Activated effector memory CD4-positive, alpha-beta T cell treated with anti-CD3 and anti-CD28 coated beads, Interleukin-2, amount 50 U/mL, for 16 hours (primary cell): ENCODE measurements at regions not wholly inside any gene's neighbourhood (a gene's known extent, or its start where the extent isn't known, plus 50 kb on each side); places are given as distances from the start of the nearest gene placed in this dataset.

Experiments used
- DNase-seq: peaks from one replicate; pipeline ENCODE4 v3.0.0-alpha.2; 2020

DNA sequence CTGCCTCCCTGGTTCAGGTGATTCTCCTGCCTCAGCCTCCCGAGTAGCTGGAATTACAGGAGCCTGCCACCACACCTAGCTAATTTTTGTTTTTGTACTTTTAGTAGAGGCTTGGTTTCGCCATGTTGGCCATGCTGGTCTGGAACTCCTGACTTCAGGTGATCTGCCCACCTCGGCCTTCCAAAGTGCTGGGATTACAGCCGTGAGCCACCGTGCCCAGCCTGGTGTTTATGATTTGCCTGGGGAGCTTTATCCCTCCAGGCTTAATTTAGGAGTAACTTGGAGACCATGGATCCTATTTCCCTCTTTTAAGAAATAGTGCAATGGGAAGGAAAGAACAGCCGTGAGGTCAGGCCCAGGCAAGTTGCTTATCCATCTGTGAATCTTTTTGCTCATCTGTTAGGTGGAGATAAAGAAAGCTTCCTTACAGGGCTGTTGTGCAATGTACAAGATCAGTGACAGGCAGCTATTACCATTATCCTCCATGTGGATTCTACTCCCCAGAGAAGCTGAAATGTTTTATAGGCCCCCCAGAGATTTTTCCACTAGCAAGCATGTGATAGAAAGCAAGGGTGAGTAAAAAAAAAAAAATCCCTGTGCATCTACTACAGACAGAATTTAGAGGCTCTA, 104.9 kb upstream of the MGAT5 start:
- no peak for DNase-seq

DNA sequence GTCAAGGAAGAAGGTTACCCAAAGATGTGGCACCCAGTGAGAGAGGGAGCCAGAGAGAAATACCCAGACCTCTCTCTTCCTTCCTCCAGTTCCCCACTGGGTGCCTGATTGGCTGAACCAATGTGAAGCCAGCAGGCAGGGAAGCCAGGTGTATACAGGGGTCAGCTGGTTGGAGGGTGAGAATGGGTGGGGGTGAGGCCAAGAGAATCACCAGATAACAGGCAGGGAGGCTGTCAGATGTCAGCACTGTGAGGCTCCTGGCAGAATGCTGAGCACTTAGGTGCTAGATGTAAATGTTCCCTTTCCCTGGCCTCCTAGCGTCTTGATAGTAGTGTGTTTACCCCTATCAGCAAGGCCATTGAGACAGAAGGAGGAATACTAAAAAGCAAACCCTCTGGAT, 104.0 kb upstream of the MGAT5 start:
- no peak for DNase-seq

DNA sequence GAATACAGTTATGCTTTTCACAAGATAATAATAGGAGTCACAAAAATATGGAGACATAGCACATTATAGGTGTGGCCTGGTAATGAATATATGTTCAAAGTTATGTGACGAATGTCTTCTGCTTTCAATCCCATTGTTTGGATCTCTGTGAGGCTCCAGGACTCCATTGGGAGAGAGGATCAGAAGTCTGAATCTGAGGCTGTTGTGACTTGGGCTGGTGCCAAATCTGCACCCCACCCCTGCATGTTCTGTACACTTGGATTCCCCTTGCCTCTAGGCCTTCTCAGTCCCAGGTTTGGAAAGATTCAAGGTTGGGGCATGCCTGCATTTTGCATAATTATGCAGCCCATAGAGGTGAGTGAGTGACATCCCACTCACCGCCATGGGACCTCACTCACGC, 103.1 kb upstream of the MGAT5 start:
- no peak for DNase-seq

DNA sequence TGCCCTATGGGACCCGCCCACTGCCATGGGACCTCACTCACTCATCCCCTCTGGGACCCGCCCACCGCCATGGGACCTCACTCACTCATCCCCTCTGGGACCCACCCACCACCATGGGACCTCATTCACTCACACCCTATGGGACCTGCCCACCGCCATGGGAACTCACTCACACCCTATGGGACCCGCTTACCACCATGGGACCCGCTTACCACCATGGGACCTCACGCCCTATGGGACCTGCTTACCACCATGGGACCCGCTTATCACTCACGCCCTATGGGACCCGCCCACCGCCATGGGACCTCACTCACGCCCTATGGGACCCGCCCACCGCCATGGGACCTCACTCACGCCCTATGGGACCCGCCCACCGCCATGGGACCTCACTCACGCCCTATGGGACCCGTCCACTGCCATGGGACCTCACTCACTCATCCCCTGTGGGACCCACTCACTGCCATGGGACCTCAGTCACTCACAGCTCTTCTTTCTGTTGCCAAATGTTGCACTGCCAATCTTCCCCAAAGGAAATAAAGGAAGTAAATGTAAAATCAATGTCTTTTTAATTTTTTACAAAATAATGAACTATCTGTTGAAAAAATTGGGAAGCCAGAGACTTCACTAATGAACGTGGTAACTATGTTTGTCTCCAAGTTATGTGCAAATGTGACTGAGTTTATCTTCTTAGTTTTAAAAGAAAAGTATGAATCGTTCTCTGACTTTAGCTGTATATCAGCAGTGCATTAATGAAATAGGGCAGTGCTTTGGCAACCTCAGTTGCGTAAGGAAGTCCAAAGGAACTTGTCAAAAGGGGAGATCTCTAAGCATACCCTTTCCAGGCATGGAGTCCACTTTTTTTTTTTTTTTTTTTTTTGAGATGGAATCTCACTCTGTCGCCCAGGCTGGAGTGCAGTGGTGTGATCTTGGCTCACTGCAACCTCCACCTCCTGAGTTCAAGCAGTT, 101.5 kb upstream of the MGAT5 start:
- DNase-seq, result no peak

DNA sequence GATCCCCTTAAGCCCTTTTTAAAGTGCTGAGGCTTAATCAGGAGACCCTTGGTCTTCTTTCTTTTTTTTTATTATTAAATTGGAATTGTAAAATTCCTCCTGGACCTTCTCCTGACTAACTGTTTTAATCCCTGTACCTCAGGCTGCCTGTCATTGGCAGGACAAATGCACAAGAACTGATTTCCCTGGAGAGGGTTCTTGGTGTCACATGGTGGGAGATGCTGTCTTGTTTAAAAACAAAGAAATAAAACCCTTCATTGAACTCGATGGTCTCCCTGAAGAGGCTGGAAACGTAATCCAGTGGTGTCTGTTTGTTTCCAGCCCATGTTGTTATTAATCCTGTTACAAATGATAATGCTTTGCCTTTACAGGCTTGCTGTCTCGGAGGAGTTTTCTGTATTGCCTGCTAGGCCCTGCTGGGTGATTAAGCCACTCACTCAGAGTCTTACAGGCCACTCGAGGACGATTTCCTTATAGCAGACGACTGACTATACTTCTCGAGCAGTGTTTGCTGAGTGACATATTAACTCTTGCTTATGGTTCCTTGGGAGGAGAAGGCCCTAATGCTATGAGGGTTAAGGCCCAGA, 100.5 kb upstream of the MGAT5 start:
- no peak for DNase-seq

DNA sequence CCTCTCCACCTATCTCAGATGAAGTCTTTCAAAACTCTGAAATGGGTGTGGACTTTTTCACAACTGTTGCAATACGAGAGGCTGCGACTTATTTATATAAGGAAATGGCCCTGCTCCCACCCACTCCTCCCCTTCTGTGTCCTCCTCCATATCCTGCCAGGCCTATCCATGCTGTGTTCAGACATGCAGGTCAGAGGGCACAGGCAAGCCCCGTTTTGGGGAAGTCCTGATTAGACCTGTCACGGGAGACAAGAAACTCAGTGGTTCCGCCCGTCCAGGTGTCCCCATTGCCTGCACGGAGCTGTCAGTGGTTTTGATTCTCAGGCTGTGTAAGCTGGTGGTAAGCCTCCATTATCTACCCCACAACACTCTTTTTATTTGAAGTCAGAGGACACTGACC, 99.6 kb upstream of the MGAT5 start:
- DNase-seq, result no peak

DNA sequence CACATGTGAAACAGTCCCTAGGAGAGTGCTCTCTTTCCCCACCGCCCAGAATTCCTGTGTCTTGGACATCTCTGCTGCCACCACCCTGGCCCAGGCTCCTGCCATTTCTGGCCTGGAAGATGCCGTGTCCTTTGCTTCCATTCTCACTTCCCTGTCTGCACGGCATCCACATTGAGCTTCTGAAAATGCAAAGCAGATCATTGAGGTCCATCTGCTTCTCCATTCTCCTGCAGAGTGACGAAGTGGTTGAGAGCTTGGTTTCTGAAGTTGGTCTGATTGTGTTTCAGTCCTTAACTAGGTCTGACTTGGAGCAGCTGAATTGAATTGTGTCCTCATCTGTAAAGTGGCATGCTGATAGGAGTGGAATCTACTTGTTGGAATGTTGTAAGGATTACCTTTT, 98.7 kb upstream of the MGAT5 start:
- DNase-seq, result no peak

DNA sequence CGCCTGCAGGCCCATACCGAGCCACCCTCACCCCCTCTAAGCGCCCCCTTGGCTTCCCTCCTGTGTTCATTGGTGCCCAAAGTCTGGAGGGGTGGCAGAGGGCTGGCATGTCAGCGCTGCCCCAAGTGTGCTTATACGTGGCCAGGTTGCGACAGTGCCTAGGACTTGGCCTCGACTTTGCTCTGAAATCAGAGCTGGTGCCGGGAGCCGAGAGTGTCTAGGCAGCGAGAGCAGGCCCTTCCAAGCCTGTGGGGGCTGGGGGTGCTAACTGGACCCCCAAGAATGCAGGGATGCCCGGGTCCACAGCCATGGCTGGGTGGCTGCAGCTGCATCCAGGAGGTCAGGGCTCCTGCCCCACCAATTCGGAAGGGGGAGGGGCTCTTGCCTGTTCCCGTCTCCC, 95.6 kb upstream of the MGAT5 start:
- DNase-seq, result no peak

DNA sequence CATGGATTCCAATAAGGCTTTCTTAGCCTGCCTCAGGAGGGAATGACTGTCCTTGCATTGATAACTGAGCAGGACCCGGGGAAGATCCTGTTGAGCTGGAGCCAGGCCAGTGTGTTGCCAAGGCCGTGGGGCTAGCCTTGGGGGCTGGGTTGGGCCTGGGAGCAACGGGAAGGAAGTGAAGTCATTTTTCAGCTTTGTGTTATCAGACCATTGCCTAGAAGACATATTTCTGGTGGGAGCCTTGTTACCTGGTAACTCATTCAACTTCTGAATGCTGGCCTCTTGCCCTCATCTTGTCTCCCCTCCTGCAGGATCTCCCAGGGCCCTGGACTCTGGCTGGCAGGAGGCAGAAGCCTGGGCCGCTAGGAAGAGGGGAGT, 92.7 kb upstream of the MGAT5 start:
- no peak for DNase-seq

DNA sequence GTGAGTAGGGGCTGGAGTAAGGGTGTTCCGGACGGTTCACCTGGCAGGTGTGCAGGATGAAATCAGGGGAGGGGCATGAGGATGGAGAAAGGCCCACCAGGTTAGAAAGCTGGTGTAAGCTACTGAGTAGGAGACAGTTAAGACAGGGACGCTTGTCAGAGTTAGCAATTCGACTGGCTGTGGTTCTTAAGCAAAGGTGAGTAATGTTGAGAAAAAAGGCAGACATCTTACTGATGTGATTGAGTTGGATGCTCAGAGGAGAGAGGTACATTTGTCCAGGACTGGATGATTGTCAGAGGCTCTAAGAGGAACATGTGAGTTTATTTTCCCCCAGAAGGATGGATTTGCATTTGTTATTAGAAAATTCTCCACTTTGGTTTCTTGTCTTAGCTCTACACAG, 90.5 kb upstream of the MGAT5 start:
- DNase-seq, result no peak

DNA sequence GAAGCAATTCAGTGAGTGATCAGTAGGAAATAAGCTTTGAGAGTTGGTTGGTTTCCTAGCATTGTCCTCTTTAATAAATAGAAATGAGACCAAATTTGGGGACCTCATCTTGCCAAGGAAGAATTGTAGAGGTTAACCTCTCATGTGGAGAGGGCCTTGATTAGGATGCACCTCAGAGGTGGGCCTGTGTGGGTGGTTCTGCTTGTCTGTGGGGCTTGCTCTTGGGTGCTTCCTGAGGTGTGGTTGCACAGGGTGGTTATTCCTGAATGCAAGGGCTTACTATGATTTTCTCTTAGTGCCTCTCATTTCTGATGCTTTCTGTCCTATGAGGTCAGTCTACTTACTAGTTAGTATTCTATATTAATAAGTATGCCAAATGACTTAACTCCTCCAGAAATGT, 89.6 kb upstream of the MGAT5 start:
- no peak for DNase-seq

DNA sequence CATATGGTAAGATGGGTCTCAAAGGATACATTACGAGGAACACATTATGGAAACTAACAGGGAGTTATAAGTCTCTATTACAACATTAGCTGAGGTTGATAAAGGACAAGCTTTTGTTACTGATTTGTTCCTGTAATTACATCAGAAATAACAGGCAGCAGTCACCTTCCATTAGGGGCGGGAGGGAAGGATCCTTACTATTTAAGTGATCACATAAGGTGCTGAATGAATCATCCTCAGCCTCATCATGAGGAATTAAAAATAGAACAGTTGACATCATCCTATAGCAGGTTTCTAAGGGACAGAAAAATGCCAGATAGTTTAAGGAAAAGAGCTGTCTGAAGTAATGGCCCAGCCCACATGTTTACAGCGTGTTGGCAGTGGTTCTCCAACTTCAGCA, 86.9 kb upstream of the MGAT5 start:
- DNase-seq, result no peak

DNA sequence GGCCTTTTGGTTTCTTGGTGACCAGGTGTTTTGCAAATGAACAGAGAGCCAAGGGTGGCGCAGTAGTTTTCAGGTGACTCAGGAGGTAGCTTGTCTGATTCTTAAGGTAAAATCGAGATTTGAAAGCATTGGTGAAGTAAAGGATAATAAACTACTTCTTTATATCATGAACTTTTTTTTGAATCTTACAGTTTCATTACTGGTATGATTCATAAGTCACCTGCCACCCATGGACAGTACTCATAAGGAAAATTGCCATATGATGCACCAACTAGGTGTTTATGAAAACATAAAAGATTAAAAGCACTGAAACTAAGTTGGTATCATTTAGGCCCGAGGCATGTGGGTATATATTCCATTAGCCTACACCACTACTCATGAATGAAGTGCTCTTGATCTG, 84.1 kb upstream of the MGAT5 start:
- peak; percentile 74 for DNase-seq

DNA sequence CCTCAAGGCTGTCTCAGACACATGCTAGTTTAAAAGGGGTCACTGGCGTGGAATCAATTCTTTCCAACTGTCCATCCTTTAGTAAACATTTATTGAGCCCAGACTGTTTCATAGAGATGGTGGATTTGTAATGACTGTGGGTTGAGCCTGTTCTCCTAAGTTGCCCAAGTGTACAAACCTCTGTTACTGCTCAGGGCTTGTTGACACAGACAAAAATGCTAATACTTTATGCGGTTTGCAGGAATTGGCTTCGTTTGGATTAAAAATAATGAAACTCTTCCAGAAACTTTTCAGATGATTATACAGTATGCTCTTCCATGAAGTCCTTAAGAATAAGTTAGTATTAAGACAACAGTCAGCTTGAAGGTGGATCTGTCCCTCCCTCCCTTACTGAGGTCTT, 83.6 kb upstream of the MGAT5 start:
- no peak for DNase-seq

DNA sequence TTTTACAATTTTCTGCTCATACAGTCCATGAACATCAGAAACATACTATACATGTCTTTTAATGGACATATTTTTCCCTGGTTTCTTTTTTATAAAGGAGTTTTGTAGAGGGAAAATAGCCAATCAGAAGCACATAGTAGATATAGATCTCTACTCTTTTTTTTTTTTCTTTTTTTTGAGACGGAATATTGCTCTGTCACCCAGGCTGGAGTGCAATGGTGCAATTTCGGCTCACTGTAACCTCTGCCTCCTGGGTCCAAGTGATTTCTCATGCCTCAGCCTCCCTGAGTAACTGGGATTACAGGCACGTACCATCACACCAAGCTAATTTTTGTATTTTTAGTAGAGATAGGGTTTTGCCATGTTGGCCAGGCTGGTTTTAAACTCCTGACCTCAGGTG, 83.2 kb upstream of the MGAT5 start:
- DNase-seq, result no peak

DNA sequence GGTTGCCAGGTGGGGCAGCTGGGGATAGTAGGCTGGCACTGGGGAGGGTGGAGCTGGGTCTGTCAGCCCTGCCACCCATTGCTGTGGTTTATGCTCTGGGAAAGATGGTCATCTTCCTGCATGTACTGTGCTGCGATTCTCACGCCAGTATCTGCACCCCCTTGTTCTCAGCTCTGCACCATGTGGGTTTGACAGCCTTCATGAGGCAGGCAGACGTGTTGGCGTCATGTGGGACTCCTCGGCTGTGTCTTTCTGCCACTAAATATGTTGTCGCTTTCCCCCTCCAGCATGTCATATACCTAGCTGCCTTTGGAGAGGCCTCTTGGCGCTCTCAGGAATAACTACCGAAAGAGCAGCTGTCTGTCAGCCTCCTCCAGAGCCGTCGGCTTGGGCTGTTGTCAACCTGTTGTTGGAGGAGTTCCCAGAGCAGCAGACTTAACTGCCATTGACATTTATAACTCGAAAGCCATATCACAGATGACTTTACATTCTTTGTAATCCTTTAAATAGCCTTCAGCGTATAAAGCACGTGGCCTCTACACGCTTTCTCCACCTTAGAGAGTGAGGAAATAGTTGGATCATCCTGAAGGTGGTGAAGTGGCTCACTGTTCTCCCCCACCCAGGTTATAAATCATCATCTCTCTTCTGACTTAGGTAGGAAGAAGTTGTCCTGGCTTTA, 80.4 kb upstream of the MGAT5 start:
- DNase-seq, result no peak

DNA sequence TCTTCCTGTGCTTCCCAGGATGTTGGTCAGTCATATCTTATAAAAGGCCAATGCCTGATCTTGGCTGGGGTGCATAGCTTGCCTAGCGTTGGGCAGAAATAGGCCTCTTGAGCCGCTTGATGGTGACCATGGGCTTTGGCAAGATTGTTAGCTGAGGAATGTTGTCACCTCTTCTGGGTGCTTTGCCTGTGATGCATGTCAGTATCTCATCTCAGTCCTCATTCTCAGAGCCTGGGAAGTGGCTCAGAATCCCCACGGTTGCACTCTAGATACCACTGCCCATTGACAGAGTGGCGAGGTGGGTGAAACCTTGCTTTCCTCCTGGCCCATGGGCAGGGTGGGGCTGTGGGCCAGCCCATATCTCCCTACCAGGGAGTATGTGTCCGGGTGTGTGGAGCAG, 79.2 kb upstream of the MGAT5 start:
- no peak for DNase-seq

DNA sequence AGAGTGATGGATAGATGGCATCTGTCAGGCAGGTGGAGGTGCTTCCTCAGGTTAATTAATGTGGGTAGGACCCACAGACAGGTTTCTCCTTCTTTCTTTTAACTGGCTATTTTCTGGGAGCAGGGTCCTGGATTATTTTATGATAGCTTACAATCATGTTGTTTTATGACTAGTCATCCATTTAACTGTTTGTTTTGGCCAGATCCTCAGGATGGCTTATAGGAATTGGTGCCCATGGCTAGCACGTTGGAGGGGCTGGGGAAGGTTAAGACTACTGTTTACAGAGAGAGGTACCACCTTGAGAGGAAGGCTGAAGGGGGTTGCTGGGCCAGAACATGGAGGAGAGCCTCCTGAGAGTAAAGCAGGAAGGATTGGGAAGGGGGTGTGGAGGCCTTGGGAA, 78.0 kb upstream of the MGAT5 start:
- no peak for DNase-seq

DNA sequence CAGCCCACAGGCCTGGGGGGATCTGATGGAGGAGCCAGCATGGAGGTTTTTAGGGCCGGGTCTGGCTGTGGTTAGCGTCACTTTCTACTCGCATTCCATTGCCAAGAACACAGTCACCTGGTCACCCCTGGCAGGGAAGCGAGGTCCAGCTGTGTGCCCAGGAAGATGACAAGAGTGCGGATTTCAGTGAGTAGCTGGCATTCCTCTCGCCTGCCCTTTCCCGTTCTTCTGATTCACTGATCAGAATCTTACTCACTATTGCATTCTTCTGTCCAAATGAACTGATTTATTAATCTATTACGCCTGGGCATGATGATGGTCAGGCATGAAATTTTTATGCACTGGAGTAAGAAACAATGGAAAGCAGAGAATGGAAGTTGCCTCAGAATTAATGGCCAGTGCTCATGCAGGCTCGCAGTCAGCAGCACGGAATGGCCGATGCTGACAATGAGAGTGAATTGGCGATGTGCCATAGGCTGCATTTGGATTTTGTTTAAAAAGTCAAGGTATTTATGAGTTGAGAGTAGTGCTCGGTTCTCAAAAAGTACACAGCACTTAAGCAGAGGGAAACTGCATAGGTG, 76.4 kb upstream of the MGAT5 start:
- DNase-seq, result no peak

DNA sequence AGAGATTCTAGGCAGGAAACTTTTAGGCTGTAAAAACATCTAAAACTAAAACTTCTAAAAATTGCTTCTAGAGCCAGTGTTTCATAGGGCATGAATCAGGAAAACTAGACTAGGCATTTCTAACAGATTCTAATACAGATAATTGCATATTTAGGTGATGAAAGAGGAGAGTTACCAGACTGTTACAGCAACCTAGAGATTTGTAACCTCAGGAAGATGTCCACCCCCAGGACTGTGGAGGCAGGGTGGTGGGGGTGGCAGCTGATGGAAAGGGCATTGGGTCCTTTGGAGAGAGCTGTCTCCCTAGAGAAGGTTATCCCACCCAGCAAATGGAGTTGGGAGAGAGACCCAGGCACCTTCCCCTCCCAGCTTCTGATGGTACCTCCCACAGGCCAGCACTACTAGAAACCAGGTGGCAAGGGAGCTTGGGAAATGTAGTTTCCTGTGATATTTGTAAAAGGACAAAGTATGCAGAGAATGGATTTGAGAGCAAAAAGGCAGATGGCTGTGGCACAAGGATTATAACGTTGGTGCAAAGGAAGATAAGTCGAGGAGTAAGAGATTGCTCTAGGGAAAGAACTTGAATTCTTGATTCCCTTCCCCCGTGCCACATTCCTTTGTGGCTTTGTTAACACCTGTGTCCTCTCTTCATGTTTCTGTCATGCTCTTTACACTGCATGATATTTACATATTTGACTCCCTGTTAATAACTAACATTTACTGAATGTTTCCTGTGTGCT, 75.6 kb upstream of the MGAT5 start:
- DNase-seq, result no peak

DNA sequence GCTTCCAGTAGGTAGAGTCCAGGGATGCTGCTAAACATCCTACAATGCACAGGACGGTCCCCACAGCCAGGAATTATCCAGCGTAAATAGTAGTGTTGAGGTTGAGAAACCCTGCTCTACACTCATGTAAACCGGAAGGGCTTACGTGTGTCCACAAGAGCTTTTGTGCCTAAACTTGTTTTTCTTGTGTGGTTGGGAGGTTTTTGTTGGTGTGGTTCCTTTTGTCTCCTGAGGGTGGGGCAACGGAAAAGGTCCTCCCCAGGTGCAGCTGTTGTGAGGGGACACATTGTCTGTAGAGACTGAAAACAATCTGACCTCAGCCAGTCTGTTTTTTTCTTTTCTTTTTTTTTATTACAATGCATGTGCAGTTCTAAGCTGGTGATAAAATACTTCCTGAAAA, 72.7 kb upstream of the MGAT5 start:
- peak; percentile 70 for DNase-seq

DNA sequence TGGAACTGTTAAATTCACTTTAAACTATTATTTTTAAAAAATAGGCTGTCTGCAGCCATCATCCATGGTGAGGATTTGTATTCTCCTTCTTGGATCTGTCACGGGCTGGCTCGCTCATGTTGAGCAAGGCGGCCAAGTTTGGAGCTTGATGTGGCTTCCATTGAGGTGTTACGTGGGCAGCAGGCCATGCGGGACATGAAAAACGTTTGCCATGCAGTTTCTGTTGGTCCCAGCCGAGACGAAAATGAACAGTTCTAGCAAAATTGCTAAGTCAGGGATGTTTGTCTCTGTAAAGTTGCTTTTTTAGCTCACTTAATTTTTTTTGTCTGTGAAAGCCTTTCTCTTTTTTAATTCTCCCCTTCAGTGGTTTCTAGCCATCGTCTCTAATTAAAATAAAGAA, 70.2 kb upstream of the MGAT5 start:
- no peak for DNase-seq

DNA sequence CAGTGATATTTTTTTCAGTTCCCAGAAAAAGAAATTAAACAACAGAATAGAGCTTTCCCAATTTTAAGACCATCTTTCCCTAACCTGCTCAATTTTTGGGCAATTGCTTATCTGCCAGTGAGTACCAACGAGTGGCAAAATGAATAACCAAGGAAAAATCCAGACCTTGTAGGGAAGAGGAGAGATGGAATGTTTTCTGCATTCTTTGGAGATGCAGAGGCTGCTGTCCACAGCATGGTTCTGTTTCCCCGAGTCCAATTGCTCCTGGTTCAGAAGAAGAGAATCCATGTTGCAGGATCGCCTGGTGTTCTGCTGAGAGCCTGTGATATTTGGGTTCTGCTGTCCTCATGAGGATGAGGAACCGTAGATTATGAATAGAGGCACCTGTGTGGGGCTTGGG, 68.2 kb upstream of the MGAT5 start:
- DNase-seq, result no peak
